Adrenal gland (tissue), 5 donors: ENCODE measurements at regions not wholly inside any gene's neighbourhood (a gene's known extent, or its start where the extent isn't known, plus 50 kb on each side); places are given as distances from the start of the nearest gene placed in this dataset.

Source experiments
- CTCF ChIP-seq, 6 experiments: fragments of 450-650 bp in 4 of 6; fragments of 200-600 bp in 2 of 6; sonication (generic) in 1 of 6; IDR thresholded peaks; 1 replicate in 5 of 6; 2 replicates in 1 of 6; pipeline versions ENCODE4 v1.5.1 to v1.8.0; 2016 to 2021; ENCODE audit warnings: antibody characterized with exemption in 6 of 6, mild to moderate bottlenecking in 2 of 6, moderate library complexity in 1 of 6
- POLR2A ChIP-seq, 2 donors: fragments of 450-650 bp; IDR thresholded peaks; one replicate each; pipeline ENCODE4 v1.6.1; 2017; ENCODE audit warnings: antibody characterized with exemption in 2 of 2, mild to moderate bottlenecking in 2 of 2, moderate library complexity in 1 of 2
- donor health status: DM: no; HTN: no; CAD: no.

GRCh38 chr4:3386526-3386925, 55.2 kb upstream of the HGFAC start:
- TF ChIP-seq POLR2A (IDR thresholded peaks at IDR 0.05), result no peak
- TF ChIP-seq CTCF (IDR thresholded peaks at IDR 0.05), result no peak
